ENCODE measurements at regions not wholly inside any gene's neighbourhood (a gene's known extent, or its start where the extent isn't known, plus 50 kb on each side); places are given as distances from the start of the nearest gene placed in this dataset.

- intact Hi-C loops (cut with micrococcal nuclease): no loop called here
- no peaks in the 10 kb centered on the region for H3K36me3 ChIP-seq (replicated peaks in 1 of 2; ENCODE audit: control extremely low read depth in 1 of 2, control insufficient read depth in 1 of 2, extremely low read depth in 1 of 2, insufficient read depth in 2 of 2, low read length in 1 of 2)
- 92% methylated on average over 4 of the region's 5 CpGs for WGBS (ENCODE audit: insufficient coverage)
- no peaks in the 10 kb centered on the region for H3K4me1 Mint-ChIP-seq
- H3K4me2 ChIP-seq (replicated peaks; ENCODE audit: low read depth, low read length, poor library complexity, severe bottlenecking): no peak overlapping the region
- no peak for TF ChIP-seq CTCF (IDR thresholded peaks at IDR 0.05)
- no peak for TF ChIP-seq EZH2 (IDR thresholded peaks at IDR 0.05; ENCODE audit: borderline replicate concordance, insufficient read depth, low read depth, low read length, poor library complexity, severe bottlenecking)
- H3K9me3 Mint-ChIP-seq (ENCODE audit: insufficient read depth): peaks cover 13% of the 10 kb centered on the region
- no peak overlapping the region for H3K4me3 Mint-ChIP-seq
- no peaks in the 10 kb centered on the region for H4K20me1 ChIP-seq (ENCODE audit: control insufficient read depth, insufficient read depth, low read length, poor library complexity, severe bottlenecking)
- H3K27ac ChIP-seq (ENCODE audit: low read length in 2 of 2): no peak overlapping the region
- H3K27me3 ChIP-seq (replicated peaks in 1 of 4; ENCODE audit: control extremely low read depth in 1 of 4, control insufficient read depth in 3 of 4, insufficient read depth in 4 of 4, low read length in 3 of 4): no peaks in the 10 kb centered on the region
- peaks cover 0 to 7% (median 1%) of the 10 kb centered on the region in 3 donors for H3K9me3 ChIP-seq (ENCODE audit: control extremely low read depth in 1 of 3, control insufficient read depth in 2 of 3, insufficient read depth in 1 of 3, low read length in 2 of 3)
- ATAC-seq (ENCODE audit: low read depth): no peak
- H3K4me1 ChIP-seq (ENCODE audit: control insufficient read depth in 2 of 2, insufficient read depth in 2 of 2, low read length in 2 of 2): no peaks in the 10 kb centered on the region
- H3K9ac ChIP-seq (ENCODE audit: low read length): no peak overlapping the region
- DNase-seq: no peak
- POLR2A ChIA-PET: no interaction called here
- CTCF ChIA-PET: no interaction called here
- no peaks in the 10 kb centered on the region for H3K79me2 ChIP-seq (ENCODE audit: control insufficient read depth, insufficient read depth, low read length)
- H3K27ac Mint-ChIP-seq: no peak overlapping the region
- H3K27me3 Mint-ChIP-seq: no peaks in the 10 kb centered on the region
- no peak overlapping the region for H2AFZ ChIP-seq (ENCODE audit: insufficient read depth, low read depth, low read length, poor library complexity, severe bottlenecking)
- H3K4me3 ChIP-seq (ENCODE audit: control extremely low read depth in 1 of 5, extremely low read depth in 1 of 5, insufficient read depth in 1 of 5, low read depth in 2 of 5, low read length in 4 of 5): no peak overlapping the region
Observed at GRCh38 chr12:19032826-19033225, 96.7 kb upstream of the PLEKHA5 start.

- intact Hi-C loops (cut with micrococcal nuclease): no loop called here
- Mint-ChIP-seq H3K27me3 (no peaks in the 10 kb centered on the region), H3K27ac (no peak overlapping the region), H3K9me3 (ENCODE audit: insufficient read depth) (peaks cover 13% of the 10 kb centered on the region), H3K4me3 (no peak overlapping the region), H3K4me1 (no peaks in the 10 kb centered on the region)
- ATAC-seq (ENCODE audit: low read depth) (no peak), DNase-seq (no peak)
- TF ChIP-seq EZH2 (IDR thresholded peaks at IDR 0.05; ENCODE audit: borderline replicate concordance, insufficient read depth, low read depth, low read length, poor library complexity, severe bottlenecking) (no peak), CTCF (IDR thresholded peaks at IDR 0.05) (no peak)
- Histone ChIP-seq H3K4me3 (ENCODE audit: control extremely low read depth in 1 of 5, extremely low read depth in 1 of 5, insufficient read depth in 1 of 5, low read depth in 2 of 5, low read length in 4 of 5) (no peak overlapping the region), H3K27me3 (replicated peaks in 1 of 4; ENCODE audit: control extremely low read depth in 1 of 4, control insufficient read depth in 3 of 4, insufficient read depth in 4 of 4, low read length in 3 of 4) (no peaks in the 10 kb centered on the region), H3K9me3 (ENCODE audit: control extremely low read depth in 1 of 3, control insufficient read depth in 2 of 3, insufficient read depth in 1 of 3, low read length in 2 of 3) (peaks cover 0 to 7% (median 1%) of the 10 kb centered on the region in 3 donors), H4K20me1 (ENCODE audit: control insufficient read depth, insufficient read depth, low read length, poor library complexity, severe bottlenecking) (no peaks in the 10 kb centered on the region), H3K4me2 (replicated peaks; ENCODE audit: low read depth, low read length, poor library complexity, severe bottlenecking) (no peak overlapping the region), H3K27ac (ENCODE audit: low read length in 2 of 2) (no peak overlapping the region), H2AFZ (ENCODE audit: insufficient read depth, low read depth, low read length, poor library complexity, severe bottlenecking) (no peak overlapping the region), H3K9ac (ENCODE audit: low read length) (no peak overlapping the region), H3K4me1 (ENCODE audit: control insufficient read depth in 2 of 2, insufficient read depth in 2 of 2, low read length in 2 of 2) (no peaks in the 10 kb centered on the region), H3K79me2 (ENCODE audit: control insufficient read depth, insufficient read depth, low read length) (no peaks in the 10 kb centered on the region), H3K36me3 (replicated peaks in 1 of 2; ENCODE audit: control extremely low read depth in 1 of 2, control insufficient read depth in 1 of 2, extremely low read depth in 1 of 2, insufficient read depth in 2 of 2, low read length in 1 of 2) (no peaks in the 10 kb centered on the region)
- CTCF ChIA-PET: no interaction called here
- 90% methylated on average over 2 of the region's 2 CpGs for WGBS (ENCODE audit: insufficient coverage)
- POLR2A ChIA-PET: no interaction called here
Observed at GRCh38 chr12:19033244-19033643, 96.3 kb upstream of the PLEKHA5 start.

Measured in B cell (primary cell).